Tibial artery (tissue), 4 donors: ENCODE measurements at regions not wholly inside any gene's neighbourhood (a gene's known extent, or its start where the extent isn't known, plus 50 kb on each side); places are given as distances from the start of the nearest gene placed in this dataset.

Source experiments
- DNase-seq, 2 donors: peaks; one replicate each; pipeline ENCODE4 v3.0.0-alpha.2; 2019
- H3K27ac ChIP-seq, 2 donors: fragments of 200-600 bp; sonication (generic) in 1 of 2; 1 replicate in 1 of 2; 2 replicates in 1 of 2; pipeline ENCODE4 v1.5.1; 2018 to 2019; ENCODE audit warnings: mild to moderate bottlenecking in 1 of 2
- H3K27me3 ChIP-seq, 2 donors: fragments of 200-600 bp; sonication (generic) in 1 of 2; one replicate each; pipeline versions ENCODE4 v1.5.1 to v1.6.0; 2016 to 2019
- H3K36me3 ChIP-seq, 3 donors: fragments of 200-600 bp; sonication (generic) in 2 of 3; one replicate each; pipeline ENCODE4 v1.5.1; 2016 to 2019; ENCODE audit warnings: mild to moderate bottlenecking in 2 of 3
- H3K4me1 ChIP-seq, 4 donors: fragments of 200-600 bp; sonication (generic) in 2 of 4; 1 replicate in 3 of 4; 2 replicates in 1 of 4; pipeline ENCODE4 v1.5.1; 2016 to 2019
- H3K4me3 ChIP-seq, 2 donors: fragments of 200-600 bp; sonication (generic) in 1 of 2; 1 replicate in 1 of 2; 2 replicates in 1 of 2; pipeline ENCODE4 v1.5.1; 2018 to 2019; ENCODE audit warnings: mild to moderate bottlenecking in 2 of 2
- H3K9me3 ChIP-seq, 3 donors: fragments of 200-600 bp; sonication (generic) in 1 of 3; one replicate each; pipeline ENCODE4 v1.5.1; 2016 to 2019
- intact Hi-C: fragments of 100-400 bp; cut with DNase I; formaldehyde crosslinking; loops from one replicate; pipeline ENCODE4 v1.15.0; 2023; ENCODE audit warnings: low total_unique reads
- TF ChIP-seq, protein P1 (sequence below), 2 experiments: fragments of 200-600 bp in 1 of 2; fragments of 450-650 bp in 1 of 2; IDR thresholded peaks; one replicate each; pipeline ENCODE4 v1.5.1; 2017 to 2019; ENCODE audit warnings: antibody characterized with exemption in 2 of 2, mild to moderate bottlenecking in 1 of 2, moderate library complexity in 1 of 2

DNA sequence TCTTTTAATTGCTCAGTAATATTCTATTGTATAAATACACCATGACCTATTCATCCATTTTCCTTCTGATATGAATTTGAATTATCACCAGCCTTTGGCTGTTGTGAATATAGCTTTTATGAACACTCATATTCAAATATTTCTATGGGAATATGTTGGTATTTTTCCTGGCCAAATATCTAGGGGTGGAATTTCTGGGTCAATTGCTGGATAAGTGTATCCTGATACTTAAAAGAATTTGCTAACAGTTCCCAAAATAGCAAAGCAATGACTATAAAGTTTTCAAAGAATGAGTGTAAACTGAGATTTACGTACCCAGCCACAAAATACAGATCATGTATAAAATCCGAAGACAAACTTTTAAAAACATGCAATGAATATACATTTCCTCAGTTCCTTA, 148.7 kb upstream of the CLEC14A start:
- H3K9me3 ChIP-seq, result no peaks in the 10 kb centered on the region
- peaks cover 0 to 76% (median 20%) of the 10 kb centered on the region in 4 donors for H3K4me1 ChIP-seq
- H3K36me3 ChIP-seq, result no peaks in the 10 kb centered on the region
- intact Hi-C loops, result no loop called here
- H3K4me3 ChIP-seq, result no peak overlapping the region
- TF ChIP-seq, protein P1, sequence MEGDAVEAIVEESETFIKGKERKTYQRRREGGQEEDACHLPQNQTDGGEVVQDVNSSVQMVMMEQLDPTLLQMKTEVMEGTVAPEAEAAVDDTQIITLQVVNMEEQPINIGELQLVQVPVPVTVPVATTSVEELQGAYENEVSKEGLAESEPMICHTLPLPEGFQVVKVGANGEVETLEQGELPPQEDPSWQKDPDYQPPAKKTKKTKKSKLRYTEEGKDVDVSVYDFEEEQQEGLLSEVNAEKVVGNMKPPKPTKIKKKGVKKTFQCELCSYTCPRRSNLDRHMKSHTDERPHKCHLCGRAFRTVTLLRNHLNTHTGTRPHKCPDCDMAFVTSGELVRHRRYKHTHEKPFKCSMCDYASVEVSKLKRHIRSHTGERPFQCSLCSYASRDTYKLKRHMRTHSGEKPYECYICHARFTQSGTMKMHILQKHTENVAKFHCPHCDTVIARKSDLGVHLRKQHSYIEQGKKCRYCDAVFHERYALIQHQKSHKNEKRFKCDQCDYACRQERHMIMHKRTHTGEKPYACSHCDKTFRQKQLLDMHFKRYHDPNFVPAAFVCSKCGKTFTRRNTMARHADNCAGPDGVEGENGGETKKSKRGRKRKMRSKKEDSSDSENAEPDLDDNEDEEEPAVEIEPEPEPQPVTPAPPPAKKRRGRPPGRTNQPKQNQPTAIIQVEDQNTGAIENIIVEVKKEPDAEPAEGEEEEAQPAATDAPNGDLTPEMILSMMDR (IDR thresholded peaks at IDR 0.05), result no peak
- no peak for DNase-seq
- no peaks in the 10 kb centered on the region for H3K27me3 ChIP-seq
- H3K27ac ChIP-seq, result peak overlapping the region; percentile 36 to 67

DNA sequence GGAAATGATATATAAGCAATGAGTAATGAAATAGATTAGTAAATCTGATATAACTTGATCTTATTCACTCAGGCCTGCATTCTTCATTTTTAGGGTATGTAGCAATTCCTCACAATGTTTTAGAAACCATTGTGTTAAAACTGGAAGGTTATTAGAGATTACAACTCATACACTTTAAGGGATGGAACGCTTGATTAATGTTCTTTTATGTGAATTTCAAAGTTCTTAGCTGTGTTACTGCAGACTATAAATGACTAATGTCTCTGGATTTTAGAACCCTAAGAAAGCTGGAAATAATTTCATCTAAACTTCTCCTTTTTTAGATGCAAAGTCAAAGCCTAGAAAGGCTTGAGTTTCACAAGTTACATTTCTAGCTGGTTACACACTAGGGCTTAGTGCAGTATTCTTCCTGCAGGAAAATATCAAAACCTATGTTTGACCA, 148.2 kb upstream of the CLEC14A start:
- TF ChIP-seq, protein P1 (IDR thresholded peaks at IDR 0.05), result no peak
- H3K4me1 ChIP-seq, result peaks cover 0 to 71% (median 18%) of the 10 kb centered on the region in 4 donors
- H3K4me3 ChIP-seq, result no peak overlapping the region
- intact Hi-C loops, result no loop called here
- H3K27ac ChIP-seq, result peak overlapping the region; percentile 36 to 67
- H3K36me3 ChIP-seq, result no peaks in the 10 kb centered on the region
- DNase-seq, result no peak
- no peaks in the 10 kb centered on the region for H3K27me3 ChIP-seq
- no peaks in the 10 kb centered on the region for H3K9me3 ChIP-seq

DNA sequence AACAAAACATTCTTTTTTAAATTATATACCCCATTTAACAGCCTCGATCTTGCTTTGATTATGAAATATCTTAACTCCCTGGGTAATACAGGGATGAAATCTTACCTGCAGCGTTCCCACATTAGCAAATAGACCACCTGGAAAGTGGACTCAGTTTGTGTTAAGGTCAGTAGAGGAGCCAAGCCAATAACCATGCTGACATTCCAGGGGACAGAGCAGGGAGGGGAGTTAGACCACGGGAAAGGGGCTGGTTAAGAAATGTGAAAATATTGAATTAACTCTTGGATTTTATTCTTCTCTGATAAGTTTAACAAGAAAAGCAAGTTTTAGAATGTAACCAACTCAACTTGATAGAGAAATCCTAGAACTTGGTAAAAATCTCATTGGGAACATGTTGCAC, 144.9 kb upstream of the CLEC14A start:
- Histone ChIP-seq H3K27me3 (no peaks in the 10 kb centered on the region), H3K27ac (no peak overlapping the region), H3K4me3 (no peak overlapping the region), H3K9me3 (no peaks in the 10 kb centered on the region), H3K36me3 (no peaks in the 10 kb centered on the region), H3K4me1 (peaks cover 0 to 38% (median 6%) of the 10 kb centered on the region in 4 donors)
- intact Hi-C loops, result no loop called here
- no peak for DNase-seq
- TF ChIP-seq, protein P1 (IDR thresholded peaks at IDR 0.05), result no peak

DNA sequence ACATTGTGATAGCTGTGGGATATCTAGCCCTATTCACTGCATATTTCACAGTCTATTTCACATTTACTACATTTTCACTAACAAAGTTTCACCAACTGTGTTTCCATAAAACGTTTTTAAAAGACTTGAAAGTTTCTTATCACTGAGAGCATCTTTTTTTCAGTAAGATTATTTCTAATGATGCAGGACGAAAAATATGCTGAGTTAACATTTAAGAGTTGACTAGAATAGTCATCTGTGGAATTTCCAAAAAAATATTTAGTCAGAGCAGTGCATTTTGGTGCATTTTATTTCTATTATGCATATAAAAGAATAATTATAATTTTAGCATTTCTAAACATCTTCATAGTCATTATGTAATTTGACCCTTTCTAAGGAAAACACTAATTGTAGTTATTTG, 143.8 kb upstream of the CLEC14A start:
- no peak overlapping the region for H3K4me3 ChIP-seq
- TF ChIP-seq, protein P1 (IDR thresholded peaks at IDR 0.05), result no peak
- H3K9me3 ChIP-seq, result no peaks in the 10 kb centered on the region
- intact Hi-C loops, result no loop called here
- H3K27ac ChIP-seq, result no peak overlapping the region
- no peaks in the 10 kb centered on the region for H3K36me3 ChIP-seq
- H3K4me1 ChIP-seq, result peaks cover 0 to 27% (median 0%) of the 10 kb centered on the region in 4 donors
- no peak for DNase-seq
- H3K27me3 ChIP-seq, result no peaks in the 10 kb centered on the region

DNA sequence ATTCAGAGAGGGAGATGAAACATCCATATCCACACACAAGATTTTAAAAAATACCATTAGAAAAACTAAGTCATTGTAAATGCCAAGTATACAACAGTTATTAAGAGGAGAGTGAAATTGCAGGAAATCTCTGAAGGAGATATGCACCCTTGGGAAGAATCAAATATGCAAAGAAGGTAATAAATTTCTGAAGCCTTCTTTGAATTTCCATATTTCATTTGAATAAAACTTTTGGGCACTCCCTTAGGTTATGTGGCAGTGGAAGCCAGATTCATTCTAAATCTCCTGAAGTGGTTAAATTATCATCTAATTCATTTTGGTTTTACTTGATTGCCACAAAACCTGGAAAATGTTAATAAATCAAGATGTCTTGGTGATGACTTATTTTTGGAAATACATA, 138.9 kb upstream of the CLEC14A start:
- no peaks in the 10 kb centered on the region for H3K27me3 ChIP-seq
- intact Hi-C loops, result no loop called here

More for the DNA sequence above, 138.9 kb upstream of the CLEC14A start:
- Histone ChIP-seq H3K27ac (no peak overlapping the region), H3K4me3 (no peak overlapping the region), H3K4me1 (peaks cover 0 to 8% (median 0%) of the 10 kb centered on the region in 4 donors), H3K36me3 (no peaks in the 10 kb centered on the region), H3K9me3 (no peaks in the 10 kb centered on the region)
- TF ChIP-seq, protein P1 (IDR thresholded peaks at IDR 0.05), result no peak
- no peak for DNase-seq
